ENCODE measurements at regions not wholly inside any gene's neighbourhood (a gene's known extent, or its start where the extent isn't known, plus 50 kb on each side); places are given as distances from the start of the nearest gene placed in this dataset.

- Histone ChIP-seq H3K4me3 (ENCODE audit: low read depth, low read length) (no peak overlapping the region), H3K27me3 (ENCODE audit: control insufficient read depth, insufficient read depth, low read length) (no peaks in the 10 kb centered on the region), H3K36me3 (ENCODE audit: control insufficient read depth, insufficient read depth, low read length) (no peaks in the 10 kb centered on the region)
- no peak for TF ChIP-seq CTCF (IDR thresholded peaks at IDR 0.05; ENCODE audit: insufficient read depth, low read length, poor library complexity, severe bottlenecking)
- no peak for DNase-seq (ENCODE audit: low read depth)
These were observed 345.7 kb downstream of the TLE4 start for GRCh38 chr9:79917421-79917820.

DNA sequence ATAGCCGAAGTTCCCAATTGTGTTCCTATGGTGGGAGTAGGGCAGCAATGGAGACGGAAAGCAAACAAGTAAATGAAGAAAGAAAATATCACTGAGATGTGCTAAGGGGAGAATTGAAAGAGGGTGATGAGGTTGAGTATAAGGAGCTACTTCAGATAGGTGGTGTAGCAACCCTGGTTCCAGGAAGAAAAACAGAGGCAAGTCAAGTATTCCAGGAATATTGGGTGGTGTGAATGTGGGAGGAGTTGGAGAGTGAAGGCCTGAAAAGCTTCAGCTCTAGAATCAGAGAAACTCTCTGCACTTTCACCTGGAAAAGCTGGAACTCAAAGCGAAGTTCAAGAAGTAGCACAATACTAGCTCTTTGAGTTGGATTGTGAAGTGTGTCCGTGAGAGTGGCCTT lies 342.1 kb downstream of the TLE4 start:
- Histone ChIP-seq H3K36me3 (ENCODE audit: control insufficient read depth, insufficient read depth, low read length) (no peaks in the 10 kb centered on the region), H3K4me3 (ENCODE audit: low read depth, low read length) (no peak overlapping the region), H3K27me3 (ENCODE audit: control insufficient read depth, insufficient read depth, low read length) (no peaks in the 10 kb centered on the region)
- TF ChIP-seq CTCF (IDR thresholded peaks at IDR 0.05; ENCODE audit: insufficient read depth, low read length, poor library complexity, severe bottlenecking): no peak
- no peak for DNase-seq (ENCODE audit: low read depth)

- H3K4me3 ChIP-seq (ENCODE audit: low read depth, low read length): no peak overlapping the region
- no peak for TF ChIP-seq CTCF (IDR thresholded peaks at IDR 0.05; ENCODE audit: insufficient read depth, low read length, poor library complexity, severe bottlenecking)
- no peak for DNase-seq (ENCODE audit: low read depth)
- H3K27me3 ChIP-seq (ENCODE audit: control insufficient read depth, insufficient read depth, low read length): no peaks in the 10 kb centered on the region
- no peaks in the 10 kb centered on the region for H3K36me3 ChIP-seq (ENCODE audit: control insufficient read depth, insufficient read depth, low read length)
These were observed 340.7 kb downstream of the TLE4 start for GRCh38 chr9:79912318-79913070.

GRCh38 chr9:79911724-79912123 lies 340.0 kb downstream of the TLE4 start:
- Histone ChIP-seq H3K27me3 (ENCODE audit: control insufficient read depth, insufficient read depth, low read length) (no peaks in the 10 kb centered on the region), H3K36me3 (ENCODE audit: control insufficient read depth, insufficient read depth, low read length) (no peaks in the 10 kb centered on the region), H3K4me3 (ENCODE audit: low read depth, low read length) (no peak overlapping the region)
- TF ChIP-seq CTCF (IDR thresholded peaks at IDR 0.05; ENCODE audit: insufficient read depth, low read length, poor library complexity, severe bottlenecking): no peak
- no peak for DNase-seq (ENCODE audit: low read depth)

DNA sequence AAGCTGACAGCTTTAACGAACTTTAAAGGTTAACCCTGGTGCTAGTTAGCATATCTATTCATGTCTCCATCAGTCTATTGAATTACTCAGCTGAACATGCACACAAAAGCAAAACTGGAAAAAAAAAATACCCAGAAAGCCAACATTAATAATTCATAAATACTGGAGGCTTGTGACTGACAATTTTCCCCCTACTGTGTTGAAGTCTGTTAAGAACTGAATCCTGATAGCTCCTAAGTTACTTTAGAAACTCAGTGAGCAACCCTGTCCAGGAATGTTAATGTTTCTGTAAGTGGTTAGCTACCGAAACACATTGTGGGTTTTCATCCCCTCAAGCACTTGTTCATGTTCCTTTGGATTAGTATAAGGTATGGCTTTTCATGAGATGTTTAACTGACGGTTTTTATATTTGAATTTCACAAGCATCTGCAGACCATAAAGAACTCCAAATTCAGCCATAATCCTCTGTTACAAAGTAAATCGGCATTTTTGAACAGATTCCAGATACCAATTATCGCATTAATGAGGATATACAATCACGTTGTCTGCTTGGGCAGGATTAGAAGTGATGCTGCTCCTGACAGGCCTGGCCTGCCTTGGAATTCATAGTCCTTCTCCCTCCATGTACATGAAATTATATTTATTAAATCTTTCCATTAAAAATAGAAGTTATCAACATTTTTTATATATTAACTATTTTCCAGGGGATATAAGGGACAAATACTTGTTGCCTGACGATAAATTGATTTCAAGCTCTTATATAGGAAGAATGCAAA lies 331.2 kb downstream of the TLE4 start:
- no peak for TF ChIP-seq CTCF (IDR thresholded peaks at IDR 0.05; ENCODE audit: insufficient read depth, low read length, poor library complexity, severe bottlenecking)
- H3K36me3 ChIP-seq (ENCODE audit: control insufficient read depth, insufficient read depth, low read length): no peaks in the 10 kb centered on the region
- no peak for DNase-seq (ENCODE audit: low read depth)
- no peak overlapping the region for H3K4me3 ChIP-seq (ENCODE audit: low read depth, low read length)
- no peaks in the 10 kb centered on the region for H3K27me3 ChIP-seq (ENCODE audit: control insufficient read depth, insufficient read depth, low read length)

Data from kidney epithelial cell (primary cell).